ENCODE measurements at regions not wholly inside any gene's neighbourhood (a gene's known extent, or its start where the extent isn't known, plus 50 kb on each side); places are given as distances from the start of the nearest gene placed in this dataset.
"Not testable (repeated sequence)": the region's sequence is repeated elsewhere in the genome, so short reads cannot be mapped to it uniquely, and the experiment has no call there.

DNA sequence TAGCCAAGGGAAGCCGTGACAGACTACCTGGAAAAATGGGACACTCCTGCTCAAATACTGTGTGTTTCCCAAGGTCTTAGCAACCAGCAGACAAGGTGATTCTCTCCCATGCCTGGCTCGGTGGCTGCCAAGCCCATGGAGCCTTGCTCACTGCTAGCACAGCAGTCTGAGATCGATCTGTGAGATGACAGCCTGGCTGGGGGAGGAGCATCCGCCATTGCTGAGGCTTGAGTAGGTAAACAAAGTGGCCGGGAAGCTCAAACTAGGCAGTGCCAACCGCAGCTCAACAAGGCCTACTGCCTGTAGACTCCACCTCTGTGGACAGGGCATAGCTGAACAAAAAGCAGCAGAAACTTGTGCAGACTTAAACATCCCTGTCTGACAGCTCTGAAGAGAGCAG lies 137.0 kb downstream of the USP46 start:
- TF ChIP-seq, protein P1, sequence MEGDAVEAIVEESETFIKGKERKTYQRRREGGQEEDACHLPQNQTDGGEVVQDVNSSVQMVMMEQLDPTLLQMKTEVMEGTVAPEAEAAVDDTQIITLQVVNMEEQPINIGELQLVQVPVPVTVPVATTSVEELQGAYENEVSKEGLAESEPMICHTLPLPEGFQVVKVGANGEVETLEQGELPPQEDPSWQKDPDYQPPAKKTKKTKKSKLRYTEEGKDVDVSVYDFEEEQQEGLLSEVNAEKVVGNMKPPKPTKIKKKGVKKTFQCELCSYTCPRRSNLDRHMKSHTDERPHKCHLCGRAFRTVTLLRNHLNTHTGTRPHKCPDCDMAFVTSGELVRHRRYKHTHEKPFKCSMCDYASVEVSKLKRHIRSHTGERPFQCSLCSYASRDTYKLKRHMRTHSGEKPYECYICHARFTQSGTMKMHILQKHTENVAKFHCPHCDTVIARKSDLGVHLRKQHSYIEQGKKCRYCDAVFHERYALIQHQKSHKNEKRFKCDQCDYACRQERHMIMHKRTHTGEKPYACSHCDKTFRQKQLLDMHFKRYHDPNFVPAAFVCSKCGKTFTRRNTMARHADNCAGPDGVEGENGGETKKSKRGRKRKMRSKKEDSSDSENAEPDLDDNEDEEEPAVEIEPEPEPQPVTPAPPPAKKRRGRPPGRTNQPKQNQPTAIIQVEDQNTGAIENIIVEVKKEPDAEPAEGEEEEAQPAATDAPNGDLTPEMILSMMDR (conservative IDR thresholded peaks at IDR 0.05; ENCODE audit: low read length): not testable (repeated sequence)
- TF ChIP-seq EZH2phosphoT487 (IDR thresholded peaks at IDR 0.05; ENCODE audit: borderline replicate concordance, low read depth, low read length): not testable (repeated sequence)
